ENCODE measurements at regions not wholly inside any gene's neighbourhood (a gene's known extent, or its start where the extent isn't known, plus 50 kb on each side); places are given as distances from the start of the nearest gene placed in this dataset.

GRCh38 chr4:41318839-41319530, 62.3 kb downstream of the UCHL1 start:
- DNase-seq: no peak

- peak; percentile 10 for DNase-seq
These were observed 62.8 kb downstream of the UCHL1 start for GRCh38 chr4:41319553-41319952.

- DNase-seq: no peak
These were observed 63.5 kb downstream of the UCHL1 start for GRCh38 chr4:41320278-41320677.

- DNase-seq: no peak
These were observed 64.1 kb downstream of the UCHL1 start for GRCh38 chr4:41320786-41321185.

- DNase-seq: no peak
These were observed 64.7 kb downstream of the UCHL1 start for GRCh38 chr4:41321216-41321945.

- no peak for DNase-seq
These were observed 65.9 kb downstream of the UCHL1 start for GRCh38 chr4:41322617-41323016.

- no peak for DNase-seq
These were observed 66.5 kb downstream of the UCHL1 start for GRCh38 chr4:41323179-41323578.

GRCh38 chr4:41323706-41324105, 67.0 kb downstream of the UCHL1 start:
- DNase-seq: no peak

- no peak for DNase-seq
These were observed 68.1 kb downstream of the UCHL1 start for GRCh38 chr4:41324861-41325260.

- no peak for DNase-seq
These were observed 69.2 kb downstream of the UCHL1 start for GRCh38 chr4:41325901-41326300.

GRCh38 chr4:41326776-41327175, 70.0 kb downstream of the UCHL1 start:
- DNase-seq: no peak

GRCh38 chr4:41327770-41328169, 71.0 kb downstream of the UCHL1 start:
- DNase-seq: no peak

- no peak for DNase-seq
These were observed 72.6 kb downstream of the UCHL1 start for GRCh38 chr4:41329361-41329760.

- no peak for DNase-seq
These were observed 74.5 kb downstream of the UCHL1 start for GRCh38 chr4:41331224-41331623.

- DNase-seq: no peak
These were observed 75.9 kb downstream of the UCHL1 start for GRCh38 chr4:41332510-41333054.

- no peak for DNase-seq
These were observed 77.5 kb downstream of the UCHL1 start for GRCh38 chr4:41334182-41334581.

- DNase-seq: peak; percentile 37
These were observed 83.4 kb downstream of the UCHL1 start for GRCh38 chr4:41339812-41340809.

GRCh38 chr4:41346306-41347061, 89.8 kb downstream of the UCHL1 start:
- peak; percentile 5 for DNase-seq

- no peak for DNase-seq
These were observed 92.3 kb downstream of the UCHL1 start for GRCh38 chr4:41349021-41349420.

GRCh38 chr4:41358647-41359421, 102.1 kb downstream of the UCHL1 start:
- DNase-seq: no peak

GRCh38 chr4:41359422-41359775, 102.7 kb downstream of the UCHL1 start:
- DNase-seq: no peak

GRCh38 chr4:41359836-41360213, 103.1 kb downstream of the UCHL1 start:
- DNase-seq: no peak
